ENCODE measurements at regions not wholly inside any gene's neighbourhood (a gene's known extent, or its start where the extent isn't known, plus 50 kb on each side); places are given as distances from the start of the nearest gene placed in this dataset.
"Not testable (repeated sequence)": the region's sequence is repeated elsewhere in the genome, so short reads cannot be mapped to it uniquely, and the experiment has no call there.

DNA sequence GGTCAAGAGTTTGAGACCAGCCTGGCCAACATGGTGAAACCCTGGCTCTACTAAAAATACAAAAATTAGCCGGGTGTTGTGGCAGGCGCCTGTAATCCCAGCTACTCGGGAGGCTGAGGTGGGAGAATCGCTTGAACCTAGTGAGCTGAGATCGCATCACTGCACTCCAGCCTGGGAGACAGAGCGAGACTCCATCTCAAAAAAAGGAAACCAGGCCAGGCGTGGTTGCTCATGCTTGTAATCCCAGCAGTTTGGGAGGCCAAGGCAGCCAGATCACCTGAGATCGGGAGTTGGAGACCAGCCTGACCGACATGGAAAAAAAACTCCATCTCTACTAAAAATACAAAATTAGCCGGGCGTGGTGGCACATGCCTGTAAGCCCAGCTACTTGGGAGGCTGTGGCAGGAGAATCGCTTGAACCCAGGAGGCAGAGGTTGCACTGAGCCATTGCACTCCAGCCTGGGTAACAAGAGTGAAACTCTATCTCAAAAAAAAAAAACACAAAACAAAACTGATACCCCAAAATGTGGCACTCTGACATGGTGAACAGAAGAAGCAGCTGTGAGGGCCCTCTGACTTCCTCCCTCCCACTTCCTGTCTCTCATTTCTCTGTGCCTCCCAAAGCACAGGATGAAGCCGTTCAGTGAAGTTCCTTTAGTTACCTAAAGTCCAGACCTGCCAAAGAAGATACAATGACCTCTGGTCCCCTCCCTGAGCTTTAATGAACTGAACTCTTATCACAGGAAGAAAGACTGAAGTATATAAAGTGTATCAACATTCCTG, 93.2 kb upstream of the GRIN2A start:
- DNase-seq = not testable (repeated sequence)

DNA sequence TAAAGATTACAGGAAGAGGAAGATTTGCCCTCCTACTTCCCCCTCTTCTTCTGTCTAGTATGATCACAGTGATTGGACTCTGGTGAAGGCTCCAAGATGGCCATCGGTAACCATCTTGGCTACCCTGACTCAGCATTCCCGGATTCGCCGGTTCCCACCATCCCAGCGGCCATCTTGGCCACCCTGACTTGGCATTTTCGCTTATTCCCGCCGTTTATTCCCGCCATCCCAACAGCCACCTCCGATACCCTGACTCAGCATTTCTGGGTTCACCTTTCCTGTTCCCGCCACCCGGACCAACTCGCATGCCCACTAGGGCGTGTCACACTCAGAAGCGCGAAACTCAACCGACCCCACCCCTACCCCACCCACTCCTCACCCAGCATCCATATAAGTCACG, 95.4 kb upstream of the GRIN2A start:
- DNase-seq = no peak

DNA sequence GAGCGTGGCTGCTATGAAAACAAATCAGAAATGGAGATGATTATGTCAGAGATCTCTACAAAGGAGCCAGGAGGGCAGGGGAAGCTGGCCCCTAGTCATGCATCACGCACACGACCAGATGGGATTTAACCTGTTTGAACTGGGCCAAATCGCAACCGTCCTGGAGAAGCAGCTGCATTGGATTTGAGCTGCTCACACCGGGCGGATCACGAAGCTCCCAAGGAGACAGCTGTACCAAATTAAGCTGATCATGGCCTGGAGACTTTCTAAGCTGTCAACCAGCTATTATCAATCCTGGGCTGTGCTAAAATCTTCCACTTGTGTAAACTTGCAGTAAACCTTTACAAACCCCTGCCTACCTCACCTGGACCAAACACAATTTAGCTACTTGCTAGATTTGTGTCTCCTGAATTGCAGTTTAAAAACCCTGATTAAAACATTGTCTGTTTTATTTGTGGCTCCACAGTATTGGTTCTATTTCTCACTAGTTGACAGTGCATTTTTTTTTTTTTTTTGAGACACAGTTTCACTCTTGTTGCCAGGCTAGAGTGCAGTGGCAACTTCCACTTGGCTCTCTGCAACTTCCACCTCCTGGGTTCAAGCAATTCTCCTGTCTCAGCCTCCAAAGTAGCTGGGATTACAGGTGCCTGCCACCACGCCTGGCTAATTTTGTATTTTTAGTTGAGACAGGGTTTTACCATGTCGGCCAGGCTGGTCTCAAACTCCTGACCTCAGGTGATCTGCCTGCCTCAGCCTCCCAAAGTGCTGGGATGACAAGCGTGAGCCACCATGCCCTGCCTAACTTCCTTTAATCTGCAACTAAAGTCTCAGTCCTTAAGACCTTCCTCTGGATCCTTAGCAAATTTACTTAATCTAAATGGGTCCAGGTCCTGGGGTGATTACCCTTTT, 98.3 kb upstream of the GRIN2A start:
- no peak for DNase-seq

DNA sequence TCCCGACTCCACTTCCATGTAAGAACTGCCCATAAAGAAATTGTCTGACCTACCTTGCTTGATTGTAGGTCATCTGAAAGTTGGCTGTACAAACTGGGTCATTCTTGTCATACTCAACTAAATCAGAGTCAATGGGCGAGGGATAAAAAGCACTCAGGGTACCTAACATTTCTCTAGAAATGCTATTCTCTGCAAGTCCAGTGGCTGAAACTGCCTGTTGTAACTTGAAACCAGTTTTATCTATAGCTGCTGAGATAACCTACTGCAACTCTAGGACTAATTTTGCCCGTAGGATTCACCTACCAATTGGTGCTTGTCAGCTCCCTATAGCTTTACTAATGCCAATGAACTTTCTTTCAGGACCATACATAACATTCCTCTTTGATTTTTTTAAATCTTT, 100.1 kb upstream of the GRIN2A start:
- DNase-seq = no peak

DNA sequence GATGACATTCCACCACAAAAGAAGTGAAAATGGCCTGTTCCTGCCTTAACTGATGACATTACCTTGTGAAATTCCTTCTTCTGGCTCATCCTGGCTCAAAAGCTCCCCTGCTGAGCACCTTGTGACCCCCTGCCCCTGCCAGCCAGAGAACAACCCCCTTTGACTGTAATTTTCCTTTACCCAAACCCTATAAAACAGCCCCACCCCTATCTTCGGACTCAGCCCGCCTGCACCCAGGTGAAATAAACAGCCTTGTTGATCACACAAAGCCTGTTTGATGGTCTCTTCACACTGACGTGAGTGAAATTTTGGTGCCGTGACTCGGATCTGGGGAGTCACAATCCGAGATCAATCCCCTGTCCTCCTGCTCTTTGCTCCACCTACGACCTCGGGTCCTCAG, 101.0 kb upstream of the GRIN2A start:
- DNase-seq = not testable (repeated sequence)

DNA sequence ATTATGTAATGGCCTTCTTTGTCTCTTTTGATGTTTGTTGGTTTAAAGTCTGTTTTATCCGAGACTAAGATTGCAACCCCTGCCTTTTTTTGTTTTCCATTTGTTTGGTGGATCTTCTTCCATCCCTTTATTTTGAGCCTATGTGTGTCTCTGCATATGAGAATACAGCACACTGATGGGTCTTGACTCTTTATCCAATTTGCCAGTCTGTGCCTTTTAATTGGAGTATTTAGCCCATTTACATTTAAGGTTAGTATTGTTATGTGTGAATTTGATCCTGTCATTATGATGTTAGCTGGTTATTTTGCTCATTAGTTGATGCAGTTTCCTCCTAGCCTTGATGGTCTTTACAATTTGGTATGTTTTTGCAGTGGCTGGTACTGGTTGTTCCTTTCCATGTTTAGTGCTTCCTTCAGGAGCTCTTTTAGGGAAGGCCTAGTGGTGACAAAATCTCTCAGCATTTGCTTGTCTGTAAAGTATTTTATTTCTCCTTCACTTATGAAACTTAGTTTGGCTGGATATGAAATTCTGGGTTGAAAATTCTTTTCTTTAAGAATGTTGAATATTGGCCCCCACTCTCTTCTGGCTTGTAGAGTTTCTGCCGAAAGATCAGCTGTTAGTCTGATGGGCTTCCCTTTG, 95.3 kb upstream of the ATF7IP2 start:
- DNase-seq = not testable (repeated sequence)

DNA sequence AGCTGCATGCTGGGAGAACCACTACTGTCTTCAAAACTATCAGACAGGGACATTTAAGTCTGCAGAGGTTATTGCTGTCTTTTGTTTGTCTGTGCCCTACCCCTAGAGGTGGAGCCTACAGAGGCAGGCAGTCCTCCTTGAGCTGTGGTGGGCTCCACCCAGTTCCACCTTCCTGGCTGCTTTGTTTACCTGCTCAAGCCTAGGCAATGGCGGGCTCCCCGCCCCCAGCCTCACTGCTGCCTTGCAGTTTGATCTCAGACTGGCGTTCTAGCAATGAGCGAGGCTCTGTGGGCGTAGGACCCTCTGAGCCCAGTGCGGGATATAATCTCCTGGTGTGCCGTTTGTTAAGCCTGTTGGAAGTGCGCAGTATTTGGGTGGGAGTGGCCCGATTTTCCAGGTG, 93.7 kb upstream of the ATF7IP2 start:
- not testable (repeated sequence) for DNase-seq

DNA sequence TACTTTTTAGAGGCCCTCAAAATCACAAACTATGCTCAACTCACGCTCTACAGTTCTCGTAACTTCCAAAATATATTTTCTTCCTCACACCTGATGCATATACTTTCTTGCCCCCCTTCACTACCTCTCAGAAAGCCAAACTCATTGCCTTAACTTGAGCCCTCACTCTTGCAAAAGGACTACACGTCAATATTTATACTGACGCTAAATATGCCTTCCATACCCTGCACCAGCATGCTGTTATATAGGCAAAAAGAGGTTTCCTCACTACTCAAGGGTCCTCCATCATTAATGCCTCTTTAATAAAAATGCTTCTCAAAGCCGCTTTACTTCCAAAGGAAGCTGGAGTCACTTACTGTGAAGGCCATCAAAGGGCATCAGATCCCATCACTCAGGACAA, 92.9 kb upstream of the ATF7IP2 start:
- not testable (repeated sequence) for DNase-seq

DNA sequence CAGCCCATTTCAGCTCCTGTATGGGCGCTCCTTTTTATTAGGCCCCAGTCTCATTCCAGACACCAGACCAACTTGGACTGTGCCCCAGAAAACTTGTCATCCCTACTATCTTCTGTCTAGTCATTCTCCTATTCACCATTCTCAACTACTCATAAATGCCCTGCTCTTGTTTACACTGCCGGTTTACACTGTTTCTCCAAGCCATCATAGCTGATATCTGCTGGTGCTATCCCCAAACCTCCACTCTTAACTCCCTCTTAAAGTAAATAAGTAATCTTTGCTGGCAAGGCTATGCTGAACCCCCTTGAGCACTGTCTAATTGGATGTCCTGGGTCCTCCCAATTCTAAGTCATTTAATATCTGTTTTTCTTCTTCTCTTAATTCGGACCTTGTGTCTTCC, 91.7 kb upstream of the ATF7IP2 start:
- DNase-seq = not testable (repeated sequence)

DNA sequence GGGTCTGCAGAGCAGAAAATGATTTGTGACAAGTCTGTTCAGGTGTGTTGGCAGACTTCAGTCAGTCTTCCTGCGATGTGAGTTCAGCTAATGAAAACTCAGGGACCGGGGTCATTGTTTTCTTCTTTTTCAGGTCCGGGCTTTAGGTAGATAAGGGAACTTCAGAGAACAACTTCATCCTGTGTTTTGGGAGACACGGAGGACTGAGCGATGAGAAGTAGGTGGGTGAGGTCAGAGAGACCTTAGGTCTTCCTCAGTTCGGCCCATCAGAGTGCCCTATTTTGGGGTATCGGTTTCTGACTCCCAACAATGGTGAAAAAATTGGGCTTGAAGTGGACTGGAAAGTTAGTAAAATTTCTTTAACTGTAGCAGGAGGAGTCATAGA, 88.9 kb upstream of the ATF7IP2 start:
- DNase-seq = no peak

DNA sequence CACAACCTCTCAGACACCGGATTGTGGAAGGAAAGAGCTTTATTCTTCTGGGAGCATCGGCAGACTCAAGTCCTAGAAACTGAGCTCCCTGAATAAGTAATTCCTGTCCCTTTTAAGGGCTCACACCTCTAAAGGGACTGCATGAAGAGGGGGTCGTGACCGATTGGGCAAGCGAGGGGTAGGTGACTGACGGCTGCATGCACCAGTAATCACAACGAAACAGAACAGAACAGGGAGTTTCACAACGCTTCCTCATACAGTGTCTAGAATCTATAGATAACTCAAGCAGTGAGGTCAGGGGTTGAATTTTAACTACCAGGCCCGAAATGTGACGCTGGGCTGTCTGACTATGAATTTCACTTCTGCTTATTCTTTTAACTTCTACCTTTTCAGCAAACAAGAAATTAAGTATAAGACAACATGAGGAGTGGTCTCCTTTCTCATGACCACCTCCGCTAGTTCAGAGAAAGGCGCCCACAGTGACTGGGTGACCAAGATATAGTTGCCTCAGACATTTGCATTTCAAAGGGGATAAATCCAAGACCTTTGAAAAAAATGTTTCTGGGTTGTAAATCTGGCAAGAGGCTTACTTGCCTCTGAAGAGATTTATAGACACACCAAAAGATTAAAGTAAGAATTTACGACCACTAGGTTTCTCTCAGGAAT, 88.4 kb upstream of the ATF7IP2 start:
- DNase-seq = no peak

DNA sequence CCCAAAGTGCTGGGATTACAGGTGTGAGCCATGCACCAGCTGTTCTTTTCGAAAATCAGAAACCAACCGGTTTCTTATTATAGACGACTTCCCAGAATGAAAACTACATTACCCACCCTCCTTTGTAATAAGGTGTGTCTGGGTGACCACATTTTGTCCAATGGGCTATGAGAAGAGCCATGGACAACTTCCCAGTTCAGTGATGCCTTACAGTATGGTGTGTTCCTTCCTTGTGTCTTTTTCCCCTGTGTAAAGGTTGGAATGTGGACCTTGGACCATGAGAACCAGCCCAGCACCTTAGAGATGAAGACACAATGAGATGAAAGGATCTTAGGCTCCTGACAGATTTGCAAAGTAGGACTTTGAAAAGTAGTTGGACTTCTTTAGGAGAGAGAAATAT, 85.0 kb upstream of the ATF7IP2 start:
- no peak for DNase-seq

DNA sequence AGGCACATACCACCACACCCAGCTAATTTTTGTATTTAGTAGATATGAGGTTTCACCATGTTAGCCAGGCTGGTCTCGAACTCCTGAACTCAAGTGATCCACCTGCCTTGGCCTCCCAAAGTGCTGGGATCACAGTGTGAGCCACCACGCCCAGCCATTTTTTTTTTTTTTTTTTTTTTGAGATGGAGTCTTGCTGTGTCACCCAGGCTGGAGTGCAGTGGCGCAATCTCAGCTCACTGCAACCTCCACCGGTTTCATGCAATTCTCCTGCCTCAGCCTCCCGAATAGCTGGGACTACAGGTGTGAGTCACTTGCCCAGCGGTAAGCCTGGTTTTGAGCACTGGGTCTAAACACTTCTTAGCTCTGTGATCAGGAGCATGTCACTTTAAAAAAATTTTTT, 84.3 kb upstream of the ATF7IP2 start:
- not testable (repeated sequence) for DNase-seq

DNA sequence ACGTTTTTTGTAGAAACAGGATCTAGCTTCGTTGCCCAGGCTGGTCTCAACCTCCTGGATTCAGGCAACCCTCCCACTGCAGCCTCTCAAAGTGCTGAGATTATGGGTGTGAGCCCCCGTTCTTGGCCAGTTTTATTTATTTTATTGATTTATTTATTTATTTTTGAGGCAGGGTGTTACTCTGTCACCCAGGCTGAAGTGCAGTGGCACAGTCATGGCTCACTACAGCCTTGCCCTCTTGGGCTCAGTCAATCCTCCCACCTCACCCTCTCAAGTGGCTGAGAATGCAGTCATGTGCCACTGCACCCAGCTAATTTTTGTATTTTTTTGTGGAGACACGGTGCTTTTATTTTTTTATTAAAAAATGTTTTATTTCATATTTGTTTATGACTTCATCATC, 79.9 kb upstream of the ATF7IP2 start:
- no peak for DNase-seq

DNA sequence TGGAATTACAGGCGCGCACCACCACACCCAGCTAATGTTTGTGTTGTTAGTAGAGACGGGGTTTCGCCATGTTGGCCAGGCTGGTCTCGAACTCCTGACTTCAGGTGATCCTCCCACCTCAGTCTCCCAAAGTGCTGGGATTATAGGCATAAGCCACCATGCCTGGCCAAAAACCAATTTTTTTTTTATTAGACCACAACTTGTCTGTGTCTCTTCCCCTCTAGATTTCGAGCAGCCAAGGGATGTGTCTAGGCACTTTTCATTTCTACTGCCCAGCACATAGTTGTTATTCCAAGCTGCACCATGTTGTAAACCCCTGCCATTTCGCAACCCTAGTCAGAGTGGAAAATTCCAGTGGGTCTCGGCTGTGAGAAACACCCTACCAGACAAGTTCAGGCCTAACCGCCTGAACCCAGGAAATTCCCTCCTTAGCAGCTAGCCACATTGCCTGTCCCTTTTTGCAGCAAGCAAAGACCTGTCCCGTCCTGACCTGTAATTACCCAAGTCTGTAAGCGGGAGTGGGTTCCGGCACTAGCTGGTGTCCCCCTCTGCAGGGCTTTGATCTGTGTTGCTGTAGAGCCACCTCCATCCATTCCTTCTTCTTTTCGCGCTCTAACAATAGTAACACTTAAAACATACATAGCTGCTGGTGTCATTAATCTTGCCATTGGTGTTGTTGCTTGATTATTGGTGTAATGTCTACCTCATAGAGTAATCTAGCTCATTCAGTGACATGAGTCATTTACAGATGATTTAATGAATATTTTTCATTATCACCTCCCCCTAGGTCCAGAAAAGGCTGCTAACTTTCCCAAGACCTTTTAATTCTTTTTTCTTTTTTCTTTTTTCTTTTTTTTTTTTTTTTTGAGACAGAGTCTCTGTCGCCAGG, 77.3 kb upstream of the ATF7IP2 start:
- DNase-seq = no peak

DNA sequence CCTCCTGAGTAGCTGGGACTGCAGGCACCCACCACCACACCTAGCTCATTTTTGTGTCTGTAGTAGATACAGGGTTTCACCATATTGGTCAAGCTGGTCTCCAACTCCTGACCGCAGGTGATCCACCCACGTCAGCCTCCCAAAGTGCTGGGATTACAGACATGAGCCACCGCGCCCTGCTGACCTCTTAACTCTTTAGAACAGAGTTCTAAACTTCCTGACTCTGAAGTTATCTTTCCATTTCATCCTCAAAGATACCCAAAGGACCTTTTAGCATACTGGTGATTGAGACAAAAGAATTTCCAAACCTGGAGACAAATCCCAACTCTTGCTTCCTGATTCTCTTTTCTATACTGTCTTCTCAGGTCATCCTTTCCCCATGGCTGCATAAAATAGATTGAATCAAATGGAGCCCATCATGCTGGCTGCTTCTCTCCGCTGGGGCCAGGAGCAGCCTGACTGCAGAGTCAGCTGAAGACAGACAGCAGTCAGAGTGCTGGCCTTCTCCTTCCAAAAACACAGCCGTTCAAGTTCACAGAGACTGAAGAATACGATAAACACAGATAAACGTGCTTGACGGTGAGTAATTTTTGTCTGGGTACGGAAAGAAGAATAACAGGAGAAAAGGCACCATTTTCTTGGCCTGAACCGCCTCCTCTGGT, 76.5 kb upstream of the ATF7IP2 start:
- DNase-seq = no peak

DNA sequence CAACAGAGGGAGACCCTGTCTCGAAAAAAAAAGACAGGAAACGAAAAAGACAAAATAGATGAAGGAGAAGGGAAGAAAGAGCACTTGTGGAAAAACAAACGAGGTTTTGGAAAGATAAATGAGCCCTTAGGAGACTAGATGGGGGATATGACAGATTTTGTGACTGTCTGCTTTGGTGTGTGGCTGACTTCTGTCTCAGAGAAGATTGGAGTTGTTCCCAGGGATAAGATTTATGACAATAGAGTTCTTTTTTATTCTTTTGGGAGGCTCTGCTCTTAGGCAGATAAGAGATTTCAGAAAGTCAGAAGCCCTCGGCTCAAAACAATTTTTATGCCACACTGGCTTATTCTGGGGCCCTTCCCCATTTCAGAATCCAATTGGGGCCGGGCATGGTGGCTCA, 73.9 kb upstream of the ATF7IP2 start:
- no peak for DNase-seq

DNA sequence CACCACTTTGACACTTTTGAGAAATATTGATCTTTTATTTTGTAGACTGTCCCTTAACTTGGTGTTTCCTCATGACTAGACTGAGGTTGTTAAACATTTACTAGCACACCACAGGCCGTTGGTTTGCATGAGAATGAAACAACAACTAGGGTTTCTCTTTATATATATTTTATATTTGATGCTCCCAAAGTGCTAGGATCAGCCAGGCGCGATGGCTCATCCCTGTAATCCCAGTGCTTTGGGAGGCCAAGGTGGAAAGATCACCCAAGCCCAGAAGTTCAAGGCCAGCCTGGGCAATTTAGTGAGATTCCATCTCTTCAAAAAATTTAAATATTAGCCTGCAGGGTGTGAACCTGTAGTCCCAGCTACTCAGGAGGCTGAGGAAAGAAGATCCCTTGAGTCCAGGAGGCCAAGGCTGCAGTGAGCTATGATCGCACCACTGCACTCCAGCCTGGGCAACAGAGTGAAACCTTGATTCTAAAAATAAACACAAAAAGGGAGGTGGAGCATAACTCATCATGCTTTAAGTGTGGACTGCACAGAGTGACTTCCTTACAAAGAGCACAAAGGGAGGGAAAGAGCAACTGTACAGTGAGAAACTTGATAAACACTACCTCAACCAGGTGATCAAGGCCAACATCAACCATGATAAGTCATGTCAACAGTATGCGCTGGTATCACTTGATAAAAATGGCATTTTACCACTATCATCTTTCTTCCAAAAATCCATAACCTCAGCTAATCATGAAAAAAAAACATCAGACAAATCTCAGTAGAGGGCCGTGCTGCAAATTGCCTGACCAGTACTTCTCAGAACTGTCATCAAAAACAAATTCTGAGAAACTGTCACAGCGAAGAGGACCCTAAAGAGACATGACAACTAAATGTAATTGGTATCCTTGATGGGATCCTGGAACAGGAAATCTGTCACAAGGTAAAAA, 72.8 kb upstream of the ATF7IP2 start:
- DNase-seq = no peak

DNA sequence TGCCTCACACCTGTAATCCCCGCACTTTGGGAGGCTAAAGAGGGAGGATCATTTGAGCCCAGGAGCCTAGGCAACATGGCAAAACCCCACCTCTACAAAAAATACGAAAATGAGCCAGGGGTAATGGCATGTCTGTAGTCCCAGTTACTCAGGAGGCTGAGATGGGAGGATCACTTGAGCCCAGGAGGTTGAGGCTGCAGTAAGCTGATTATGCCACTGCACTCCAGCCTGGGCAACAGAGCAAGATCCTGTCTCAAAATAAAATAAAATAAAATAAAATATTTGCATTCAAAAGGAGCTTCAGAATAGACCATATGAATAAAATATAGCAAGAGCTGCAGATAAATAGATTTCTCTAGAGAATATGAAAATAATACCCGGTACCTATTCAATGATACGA, 71.5 kb upstream of the ATF7IP2 start:
- no peak for DNase-seq

DNA sequence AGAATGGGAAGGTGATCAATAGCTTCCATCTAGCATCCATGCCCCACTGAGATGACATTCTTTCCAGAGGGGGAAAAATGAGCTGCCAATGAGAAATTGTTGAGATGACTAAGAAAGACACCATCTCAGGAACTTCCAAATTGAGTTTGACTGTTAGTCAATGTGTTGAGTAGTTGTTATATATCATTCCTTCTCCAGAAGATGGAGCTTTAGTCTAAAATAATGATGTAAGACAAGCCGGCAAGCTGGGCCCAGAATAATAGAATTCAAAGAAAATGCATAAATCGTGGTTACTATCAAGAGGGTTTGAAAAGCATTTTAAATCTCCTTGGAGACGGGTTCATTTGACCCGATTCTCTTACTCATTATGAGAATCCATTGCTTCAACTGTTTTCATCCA, 71.0 kb upstream of the ATF7IP2 start:
- no peak for DNase-seq

Data from activated CD4-positive, alpha-beta T cell treated with anti-CD3 and anti-CD28 coated beads, Interleukin-2, amount 50 U/mL, for 4 hours (primary cell).